PC-9 (cell line): ENCODE measurements at regions not wholly inside any gene's neighbourhood (a gene's known extent, or its start where the extent isn't known, plus 50 kb on each side); places are given as distances from the start of the nearest gene placed in this dataset.

Experiments
- BruUV-seq: library from RNA; stranded (reverse); fragments of 400-500 nt; replicated peaks from 2 replicates; lab custom pipeline; 2021; lab: Mats Ljungman, UMichigan
- CTCF ChIA-PET: fragments of 300-600 bp; sonication (Branson Sonifier 250); formaldehyde crosslinking; loops from one replicate; lab custom pipeline; 2022; ENCODE audit warnings: antibody characterized with exemption; lab: Charles Lee
- POLR2A ChIA-PET: fragments of 300-600 bp; sonication (Branson Sonifier 250); formaldehyde crosslinking; loops from one replicate; lab custom pipeline; 2022; ENCODE audit warnings: antibody characterized with exemption; ENCODE audit not compliant: unreplicated experiment; lab: Charles Lee
- DNase-seq, 2 experiments: peaks; one replicate each; pipeline versions ENCODE4 v3.0.0 to v3.0.0-alpha.2; 2015 to 2022; ENCODE audit warnings: mixed read lengths in 1 of 2
- H2AFZ ChIP-seq: fragments of 200-600 bp; sonication (generic); 2 replicates; pipeline ENCODE4 v1.8.1; 2017; ENCODE audit warnings: antibody characterized with exemption
- H3F3A ChIP-seq: fragments of 200-600 bp; sonication (generic); 2 replicates; pipeline ENCODE4 v1.8.1; 2017; ENCODE audit warnings: antibody characterized with exemption, mild to moderate bottlenecking, low read depth; ENCODE audit not compliant: insufficient read depth
- H3K27ac ChIP-seq: fragments of 200-600 bp; sonication (generic); 2 replicates; pipeline ENCODE4 v1.6.1; 2016; ENCODE audit warnings: mixed run types
- H3K27me3 ChIP-seq: fragments of 200-600 bp; sonication (generic); 2 replicates; pipeline ENCODE4 v1.6.1; 2016; ENCODE audit warnings: low read depth, mixed run types; ENCODE audit not compliant: insufficient read depth
- H3K36me3 ChIP-seq: fragments of 200-600 bp; sonication (generic); 2 replicates; pipeline ENCODE4 v1.6.1; 2016; ENCODE audit warnings: low read depth, mixed run types
- H3K4me1 ChIP-seq: fragments of 200-600 bp; sonication (generic); replicated peaks from 2 replicates; pipeline ENCODE4 v1.6.1; 2016; ENCODE audit warnings: mixed run types; ENCODE audit not compliant: insufficient read depth
- H3K4me2 ChIP-seq: fragments of 200-600 bp; sonication (generic); 2 replicates; pipeline ENCODE4 v1.6.1; 2017; ENCODE audit warnings: mixed run types
- H3K4me3 ChIP-seq: fragments of 200-600 bp; sonication (generic); 2 replicates; pipeline ENCODE4 v1.6.1; 2016; ENCODE audit warnings: mixed run types
- H3K79me2 ChIP-seq: fragments of 200-600 bp; sonication (generic); 2 replicates; pipeline ENCODE4 v1.6.1; 2017; ENCODE audit warnings: low read depth, mixed run types
- H3K9me2 ChIP-seq: fragments of 200-600 bp; sonication (generic); 2 replicates; pipeline ENCODE4 v1.8.1; 2017; ENCODE audit warnings: mild to moderate bottlenecking; ENCODE audit not compliant: insufficient read depth
- H3K9me3 ChIP-seq: fragments of 200-600 bp; sonication (generic); 2 replicates; pipeline ENCODE4 v1.8.1; 2016; ENCODE audit warnings: low read depth; ENCODE audit not compliant: insufficient read depth
- H4K20me1 ChIP-seq: fragments of 200-600 bp; sonication (generic); 2 replicates; pipeline ENCODE4 v1.8.1; 2017; ENCODE audit not compliant: insufficient read depth
- CTCF ChIP-seq: fragments of 200-600 bp; sonication (generic); conservative IDR thresholded peaks from 2 replicates; pipeline ENCODE4 v1.6.1; 2017; ENCODE audit warnings: mixed run types, antibody characterized with exemption, mild to moderate bottlenecking, moderate library complexity
- EZH2 ChIP-seq: fragments of 200-600 bp; sonication (generic); IDR thresholded peaks from 2 replicates; pipeline ENCODE4 v1.8.0; 2017; ENCODE audit warnings: antibody characterized with exemption, low read depth
- intact Hi-C: fragments of 100-400 bp; cut with micrococcal nuclease; formaldehyde crosslinking; loops from one replicate; pipeline ENCODE4 v1.10.0; 2022; ENCODE audit not compliant: unreplicated experiment

GRCh38 chr5:102700120-102700831 is 54.8 kb upstream of the PAM start:
- Histone ChIP-seq H3K27ac (no peak overlapping the region), H4K20me1 (no peaks in the 10 kb centered on the region), H3K9me2 (no peaks in the 10 kb centered on the region), H3K4me2 (no peak overlapping the region), H3K9me3 (no peaks in the 10 kb centered on the region), H3K79me2 (no peaks in the 10 kb centered on the region), H3F3A (no peaks in the 10 kb centered on the region), H2AFZ (no peak overlapping the region), H3K27me3 (no peaks in the 10 kb centered on the region), H3K4me1 (no peaks in the 10 kb centered on the region), H3K4me3 (no peak overlapping the region), H3K36me3 (no peaks in the 10 kb centered on the region)
- intact Hi-C loops: no loop called here
- no peak for TF ChIP-seq EZH2
- TF ChIP-seq CTCF: no peak
- ChIA-PET POLR2A (no interaction called here), CTCF (no interaction called here)
- DNase-seq: no peak
- no TSS peak for BruUV-seq

- no peak overlapping the region for H2AFZ ChIP-seq
- BruUV-seq: no TSS peak
- no peak for TF ChIP-seq EZH2
- TF ChIP-seq CTCF: no peak
- H3K27me3 ChIP-seq: no peaks in the 10 kb centered on the region
- no peaks in the 10 kb centered on the region for H3K9me2 ChIP-seq
- ChIA-PET CTCF (no interaction called here), POLR2A (no interaction called here)
- no peak overlapping the region for H3K27ac ChIP-seq
- no peaks in the 10 kb centered on the region for H3K36me3 ChIP-seq
- H3K4me3 ChIP-seq: no peak overlapping the region
- DNase-seq: no peak
- no peaks in the 10 kb centered on the region for H3K79me2 ChIP-seq
- H3K4me1 ChIP-seq: no peaks in the 10 kb centered on the region
- H3K4me2 ChIP-seq: no peak overlapping the region
- H3K9me3 ChIP-seq: no peaks in the 10 kb centered on the region
- intact Hi-C loops: no loop called here
- no peaks in the 10 kb centered on the region for H3F3A ChIP-seq
- H4K20me1 ChIP-seq: no peaks in the 10 kb centered on the region
These were observed 54.2 kb upstream of the PAM start for GRCh38 chr5:102700916-102701315.

GRCh38 chr5:102701748-102702147 is 53.4 kb upstream of the PAM start:
- ChIA-PET POLR2A (no interaction called here), CTCF (interaction anchor here (0.6 kb wide), 1 partner anchor 19 kb away, joined by 13 read pairs; no protein-coding TSS in a partner anchor)
- no peak for DNase-seq
- no peaks in the 10 kb centered on the region for H3K9me3 ChIP-seq
- H3K4me2 ChIP-seq: no peak overlapping the region
- H3K36me3 ChIP-seq: no peaks in the 10 kb centered on the region
- no peaks in the 10 kb centered on the region for H3F3A ChIP-seq
- H3K27ac ChIP-seq: no peak overlapping the region
- H3K27me3 ChIP-seq: no peaks in the 10 kb centered on the region
- H4K20me1 ChIP-seq: no peaks in the 10 kb centered on the region
- intact Hi-C loops: no loop called here
- no TSS peak for BruUV-seq
- no peaks in the 10 kb centered on the region for H3K4me1 ChIP-seq
- 0 out of 2 replicates have a peak, but pooled peaks cover 5% of the 10 kb centered on the region for H3K9me2 ChIP-seq
- TF ChIP-seq EZH2 (no peak), CTCF (no peak)
- H2AFZ ChIP-seq: no peak overlapping the region
- no peaks in the 10 kb centered on the region for H3K79me2 ChIP-seq
- no peak overlapping the region for H3K4me3 ChIP-seq
